K562 (cell line): ENCODE measurements at regions not wholly inside any gene's neighbourhood (a gene's known extent, or its start where the extent isn't known, plus 50 kb on each side); places are given as distances from the start of the nearest gene placed in this dataset.

Experiments used
- CEBPB ChIP-seq: fragments of 450-650 bp; IDR thresholded peaks from 2 replicates; pipeline ENCODE4 v1.6.1; 2016; ENCODE audit warnings: missing genetic modification characterization, missing compliant biosample characterization
- EGR1 ChIP-seq: fragments of 450-650 bp; conservative IDR thresholded peaks from 2 replicates; pipeline ENCODE4 v1.6.1; 2017; ENCODE audit warnings: mild to moderate bottlenecking
- ERF ChIP-seq: fragments of 450-650 bp; formaldehyde crosslinking; IDR thresholded peaks from 2 replicates; pipeline ENCODE4 v1.4.0; 2020; ENCODE audit warnings: mild to moderate bottlenecking, mixed read lengths
- NFXL1 ChIP-seq: fragments of 450-650 bp; formaldehyde crosslinking; IDR thresholded peaks from 2 replicates; pipeline ENCODE4 v1.4.0; 2021; ENCODE audit warnings: mild to moderate bottlenecking
- POLR2A ChIP-seq: fragments of 450-650 bp; conservative IDR thresholded peaks from 2 replicates; pipeline ENCODE4 v1.6.1; 2016
- POLR2AphosphoS5 ChIP-seq: IDR thresholded peaks from 2 replicates; pipeline ENCODE4 v1.6.1; 2011; ENCODE audit warnings: mild to moderate bottlenecking, low read depth, low read length, moderate library complexity; ENCODE audit not compliant: control insufficient read depth, insufficient read depth
- SP1 ChIP-seq: sonication (generic); formaldehyde crosslinking; IDR thresholded peaks from 2 replicates; pipeline ENCODE4 v1.8.1; 2022; ENCODE audit warnings: mild to moderate bottlenecking, missing genetic modification reagents
- TCF7L2 ChIP-seq: fragments of 150-350 bp; IDR thresholded peaks from 2 replicates; pipeline ENCODE4 v1.6.1; 2016; ENCODE audit warnings: low read depth, mild to moderate bottlenecking, low read length, moderate library complexity
- ZNF583 ChIP-seq: fragments of 250-450 bp; sonication (Bioruptor Pico); IDR thresholded peaks from 2 replicates; pipeline ENCODE4 v1.4.0; 2020
- TF ChIP-seq, protein P1 (sequence below): fragments of 150-350 bp; conservative IDR thresholded peaks from 2 replicates; pipeline ENCODE4 v1.6.1; 2014; ENCODE audit warnings: low read length
- TF ChIP-seq, protein P2 (sequence below), 3 experiments: IDR thresholded peaks in 2 of 3; conservative IDR thresholded peaks in 1 of 3; 2 replicates each; pipeline ENCODE4 v1.5.1; 2011 to 2012; ENCODE audit warnings: low read length in 3 of 3, mild to moderate bottlenecking in 3 of 3, control low read depth in 2 of 3, improper control_type of control experiment in 1 of 3, inconsistent platforms in 1 of 3, low read depth in 1 of 3, mixed read lengths in 1 of 3, moderate library complexity in 1 of 3; ENCODE audit not compliant: insufficient read depth in 2 of 3
- TF ChIP-seq, protein P3 (sequence below), 2 experiments: fragments of 150-350 bp in 1 of 2; IDR thresholded peaks; 2 replicates each; pipeline ENCODE4 v1.6.1; 2012 to 2016; ENCODE audit warnings: low read depth in 2 of 2, low read length in 2 of 2, mild to moderate bottlenecking in 1 of 2, moderate library complexity in 1 of 2
- TF ChIP-seq, protein P4 (sequence below): sonication (generic); formaldehyde crosslinking; IDR thresholded peaks from 2 replicates; pipeline ENCODE4 v1.8.1; 2022; ENCODE audit warnings: missing genetic modification reagents

DNA sequence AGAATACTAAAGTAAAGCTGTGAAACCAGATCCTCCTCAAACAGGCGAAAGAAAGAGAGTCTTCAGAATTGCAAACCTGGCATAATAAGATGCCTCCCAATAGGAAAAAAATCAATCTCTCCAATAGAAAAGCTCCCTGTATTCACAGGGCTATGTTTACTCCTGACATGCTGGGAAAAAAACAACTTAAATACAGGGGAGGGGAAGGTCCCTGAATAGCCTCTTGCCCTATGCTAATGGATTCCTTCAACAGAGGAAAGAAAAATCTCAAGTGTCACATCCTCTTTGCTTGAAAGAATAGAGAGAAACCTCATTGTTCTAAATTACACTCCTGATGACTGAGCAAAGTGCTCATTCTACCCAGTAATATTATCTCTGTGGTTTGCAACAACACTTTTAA lies 1271.1 kb upstream of the PRR20A start:
- TF ChIP-seq, protein P1, sequence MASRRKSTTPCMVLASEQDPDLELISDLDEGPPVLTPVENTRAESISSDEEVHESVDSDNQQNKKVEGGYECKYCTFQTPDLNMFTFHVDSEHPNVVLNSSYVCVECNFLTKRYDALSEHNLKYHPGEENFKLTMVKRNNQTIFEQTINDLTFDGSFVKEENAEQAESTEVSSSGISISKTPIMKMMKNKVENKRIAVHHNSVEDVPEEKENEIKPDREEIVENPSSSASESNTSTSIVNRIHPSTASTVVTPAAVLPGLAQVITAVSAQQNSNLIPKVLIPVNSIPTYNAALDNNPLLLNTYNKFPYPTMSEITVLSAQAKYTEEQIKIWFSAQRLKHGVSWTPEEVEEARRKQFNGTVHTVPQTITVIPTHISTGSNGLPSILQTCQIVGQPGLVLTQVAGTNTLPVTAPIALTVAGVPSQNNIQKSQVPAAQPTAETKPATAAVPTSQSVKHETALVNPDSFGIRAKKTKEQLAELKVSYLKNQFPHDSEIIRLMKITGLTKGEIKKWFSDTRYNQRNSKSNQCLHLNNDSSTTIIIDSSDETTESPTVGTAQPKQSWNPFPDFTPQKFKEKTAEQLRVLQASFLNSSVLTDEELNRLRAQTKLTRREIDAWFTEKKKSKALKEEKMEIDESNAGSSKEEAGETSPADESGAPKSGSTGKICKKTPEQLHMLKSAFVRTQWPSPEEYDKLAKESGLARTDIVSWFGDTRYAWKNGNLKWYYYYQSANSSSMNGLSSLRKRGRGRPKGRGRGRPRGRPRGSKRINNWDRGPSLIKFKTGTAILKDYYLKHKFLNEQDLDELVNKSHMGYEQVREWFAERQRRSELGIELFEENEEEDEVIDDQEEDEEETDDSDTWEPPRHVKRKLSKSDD, result no peak
- TF ChIP-seq, protein P2, sequence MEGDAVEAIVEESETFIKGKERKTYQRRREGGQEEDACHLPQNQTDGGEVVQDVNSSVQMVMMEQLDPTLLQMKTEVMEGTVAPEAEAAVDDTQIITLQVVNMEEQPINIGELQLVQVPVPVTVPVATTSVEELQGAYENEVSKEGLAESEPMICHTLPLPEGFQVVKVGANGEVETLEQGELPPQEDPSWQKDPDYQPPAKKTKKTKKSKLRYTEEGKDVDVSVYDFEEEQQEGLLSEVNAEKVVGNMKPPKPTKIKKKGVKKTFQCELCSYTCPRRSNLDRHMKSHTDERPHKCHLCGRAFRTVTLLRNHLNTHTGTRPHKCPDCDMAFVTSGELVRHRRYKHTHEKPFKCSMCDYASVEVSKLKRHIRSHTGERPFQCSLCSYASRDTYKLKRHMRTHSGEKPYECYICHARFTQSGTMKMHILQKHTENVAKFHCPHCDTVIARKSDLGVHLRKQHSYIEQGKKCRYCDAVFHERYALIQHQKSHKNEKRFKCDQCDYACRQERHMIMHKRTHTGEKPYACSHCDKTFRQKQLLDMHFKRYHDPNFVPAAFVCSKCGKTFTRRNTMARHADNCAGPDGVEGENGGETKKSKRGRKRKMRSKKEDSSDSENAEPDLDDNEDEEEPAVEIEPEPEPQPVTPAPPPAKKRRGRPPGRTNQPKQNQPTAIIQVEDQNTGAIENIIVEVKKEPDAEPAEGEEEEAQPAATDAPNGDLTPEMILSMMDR (IDR thresholded peaks at IDR 0.05 in 2 of 3, conservative IDR thresholded peaks at IDR 0.05 in 1 of 3; ENCODE audit: insufficient read depth in 2 of 3, low read depth in 1 of 3, low read length in 3 of 3), result no peak
- TF ChIP-seq TCF7L2, result no peak
- no peak for TF ChIP-seq SP1 (CRISPR knock-in tag)
- no peak for TF ChIP-seq POLR2AphosphoS5
- TF ChIP-seq, protein P3, sequence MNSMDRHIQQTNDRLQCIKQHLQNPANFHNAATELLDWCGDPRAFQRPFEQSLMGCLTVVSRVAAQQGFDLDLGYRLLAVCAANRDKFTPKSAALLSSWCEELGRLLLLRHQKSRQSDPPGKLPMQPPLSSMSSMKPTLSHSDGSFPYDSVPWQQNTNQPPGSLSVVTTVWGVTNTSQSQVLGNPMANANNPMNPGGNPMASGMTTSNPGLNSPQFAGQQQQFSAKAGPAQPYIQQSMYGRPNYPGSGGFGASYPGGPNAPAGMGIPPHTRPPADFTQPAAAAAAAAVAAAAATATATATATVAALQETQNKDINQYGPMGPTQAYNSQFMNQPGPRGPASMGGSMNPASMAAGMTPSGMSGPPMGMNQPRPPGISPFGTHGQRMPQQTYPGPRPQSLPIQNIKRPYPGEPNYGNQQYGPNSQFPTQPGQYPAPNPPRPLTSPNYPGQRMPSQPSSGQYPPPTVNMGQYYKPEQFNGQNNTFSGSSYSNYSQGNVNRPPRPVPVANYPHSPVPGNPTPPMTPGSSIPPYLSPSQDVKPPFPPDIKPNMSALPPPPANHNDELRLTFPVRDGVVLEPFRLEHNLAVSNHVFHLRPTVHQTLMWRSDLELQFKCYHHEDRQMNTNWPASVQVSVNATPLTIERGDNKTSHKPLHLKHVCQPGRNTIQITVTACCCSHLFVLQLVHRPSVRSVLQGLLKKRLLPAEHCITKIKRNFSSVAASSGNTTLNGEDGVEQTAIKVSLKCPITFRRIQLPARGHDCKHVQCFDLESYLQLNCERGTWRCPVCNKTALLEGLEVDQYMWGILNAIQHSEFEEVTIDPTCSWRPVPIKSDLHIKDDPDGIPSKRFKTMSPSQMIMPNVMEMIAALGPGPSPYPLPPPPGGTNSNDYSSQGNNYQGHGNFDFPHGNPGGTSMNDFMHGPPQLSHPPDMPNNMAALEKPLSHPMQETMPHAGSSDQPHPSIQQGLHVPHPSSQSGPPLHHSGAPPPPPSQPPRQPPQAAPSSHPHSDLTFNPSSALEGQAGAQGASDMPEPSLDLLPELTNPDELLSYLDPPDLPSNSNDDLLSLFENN (IDR thresholded peaks at IDR 0.05; ENCODE audit: low read depth in 2 of 2, low read length in 2 of 2), result no peak
- TF ChIP-seq CEBPB (tag), result no peak
- TF ChIP-seq NFXL1, result no peak
- TF ChIP-seq ZNF583, result no peak
- TF ChIP-seq EGR1, result no peak
- no peak for TF ChIP-seq ERF
- TF ChIP-seq POLR2A, result no peak
- TF ChIP-seq, protein P4, sequence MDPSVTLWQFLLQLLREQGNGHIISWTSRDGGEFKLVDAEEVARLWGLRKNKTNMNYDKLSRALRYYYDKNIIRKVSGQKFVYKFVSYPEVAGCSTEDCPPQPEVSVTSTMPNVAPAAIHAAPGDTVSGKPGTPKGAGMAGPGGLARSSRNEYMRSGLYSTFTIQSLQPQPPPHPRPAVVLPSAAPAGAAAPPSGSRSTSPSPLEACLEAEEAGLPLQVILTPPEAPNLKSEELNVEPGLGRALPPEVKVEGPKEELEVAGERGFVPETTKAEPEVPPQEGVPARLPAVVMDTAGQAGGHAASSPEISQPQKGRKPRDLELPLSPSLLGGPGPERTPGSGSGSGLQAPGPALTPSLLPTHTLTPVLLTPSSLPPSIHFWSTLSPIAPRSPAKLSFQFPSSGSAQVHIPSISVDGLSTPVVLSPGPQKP (CRISPR knock-in tag), result no peak
